Kidney (tissue), 10 donors: ENCODE measurements at regions not wholly inside any gene's neighbourhood (a gene's known extent, or its start where the extent isn't known, plus 50 kb on each side); places are given as distances from the start of the nearest gene placed in this dataset.
"Not testable (repeated sequence)": the region's sequence is repeated elsewhere in the genome, so short reads cannot be mapped to it uniquely, and the experiment has no call there.

Experiments
- DNase-seq, 5 donors: peaks; one replicate each; pipeline ENCODE4 v3.0.0-alpha.2; 2013 to 2020
- FAIRE-seq: peaks from 2 replicates; lab custom pipeline; 2012; peaks lifted over from hg19 to GRCh38; lab: Jason Lieb, UNC
- H3K27ac ChIP-seq, 2 donors: one replicate each; pipeline ENCODE4 v1.7.0; 2013; ENCODE audit warnings: low read depth in 2 of 2, low read length in 2 of 2, inconsistent platforms in 1 of 2
- H3K27me3 ChIP-seq: one replicate; pipeline ENCODE4 v1.7.1; 2013; ENCODE audit warnings: low read length, inconsistent platforms; ENCODE audit not compliant: control insufficient read depth, insufficient read depth
- H3K36me3 ChIP-seq, 3 donors: one replicate each; pipeline versions ENCODE4 v1.7.0 to v1.7.1; 2013; ENCODE audit warnings: low read length in 3 of 3, control low read depth in 1 of 3, inconsistent platforms in 1 of 3; ENCODE audit not compliant: insufficient read depth in 3 of 3, control insufficient read depth in 2 of 3
- H3K4me1 ChIP-seq, 3 donors: one replicate each; pipeline versions ENCODE4 v1.7.0 to v1.7.1; 2013; ENCODE audit warnings: low read length in 3 of 3, inconsistent platforms in 1 of 3, low read depth in 1 of 3; ENCODE audit not compliant: control insufficient read depth in 2 of 3, insufficient read depth in 2 of 3
- H3K4me3 ChIP-seq, 3 donors: one replicate each; pipeline versions ENCODE4 v1.7.0 to v1.8.1; 2013; ENCODE audit warnings: low read length in 3 of 3, control low read depth in 1 of 3, inconsistent platforms in 1 of 3
- H3K9ac ChIP-seq, 3 donors: one replicate each; pipeline versions ENCODE4 v1.7.0 to v1.7.1; 2013; ENCODE audit warnings: low read length in 3 of 3, control low read depth in 1 of 3, inconsistent platforms in 1 of 3
- H3K9me3 ChIP-seq, 3 donors: one replicate each; pipeline versions ENCODE4 v1.7.0 to v1.7.1; 2013; ENCODE audit warnings: low read length in 3 of 3, control low read depth in 1 of 3, inconsistent platforms in 1 of 3; ENCODE audit not compliant: control insufficient read depth in 2 of 3, insufficient read depth in 1 of 3
- intact Hi-C: fragments of 100-400 bp; cut with DNase I; formaldehyde crosslinking; loops from one replicate; pipeline ENCODE4 v1.11.1; 2022
- donor health status: control.
- donor health status: control.
- donor health status: DM: yes; HTN: yes; CAD: no.
- donor health status: Normal renal cell carcinoma (clear cell type).

DNA sequence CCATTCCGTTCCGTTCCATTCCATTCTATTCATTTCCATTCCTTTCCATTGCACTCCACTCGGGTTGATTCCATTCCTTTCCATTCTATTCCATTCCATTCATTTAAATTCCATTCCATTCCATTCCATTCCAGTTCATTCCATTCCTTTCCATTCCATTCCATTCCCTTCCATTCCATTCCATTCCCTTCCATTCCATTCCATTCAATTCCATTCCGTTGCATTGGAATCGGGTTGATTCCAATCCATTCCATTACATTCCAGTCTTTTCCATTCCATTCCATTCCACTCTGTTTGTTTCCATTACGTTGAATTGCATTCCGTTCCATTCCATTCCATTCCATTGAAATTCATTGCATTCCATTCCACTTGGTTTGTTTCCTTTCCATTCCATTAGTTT lies 169.2 kb downstream of the CWH43 start:
- H3K27me3 ChIP-seq, H3K4me3 ChIP-seq, H3K27ac ChIP-seq, DNase-seq, intact Hi-C loops, FAIRE-seq, H3K36me3 ChIP-seq, H3K4me1 ChIP-seq, H3K9ac ChIP-seq: not testable (repeated sequence)
- H3K9me3 ChIP-seq = peaks cover 15 to 57% (median 28%) of the 10 kb centered on the region in 3 donors

DNA sequence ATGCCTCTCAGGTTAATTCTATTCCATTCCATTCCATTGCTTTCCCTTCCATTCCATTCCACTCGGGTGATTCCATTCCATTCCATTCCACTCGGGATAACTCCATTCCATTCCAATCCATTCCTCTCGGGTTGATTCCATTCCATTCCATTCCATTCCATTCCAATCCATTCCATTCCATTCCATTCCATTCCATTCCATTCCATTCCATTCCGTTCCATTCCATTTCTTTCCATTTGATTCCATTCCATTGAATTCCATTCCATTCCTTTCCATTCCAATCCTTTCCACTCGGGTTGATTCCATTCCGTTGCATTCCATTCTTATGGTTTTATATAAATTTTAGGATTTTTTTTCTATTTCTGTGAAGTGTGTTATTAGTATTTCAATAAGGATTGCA lies 170.2 kb downstream of the CWH43 start:
- DNase-seq, H3K27ac ChIP-seq, H3K36me3 ChIP-seq, H3K9ac ChIP-seq, H3K27me3 ChIP-seq, H3K4me1 ChIP-seq, FAIRE-seq, H3K4me3 ChIP-seq, intact Hi-C loops: not testable (repeated sequence)
- H3K9me3 ChIP-seq = peaks cover 14 to 47% (median 21%) of the 10 kb centered on the region in 3 donors

DNA sequence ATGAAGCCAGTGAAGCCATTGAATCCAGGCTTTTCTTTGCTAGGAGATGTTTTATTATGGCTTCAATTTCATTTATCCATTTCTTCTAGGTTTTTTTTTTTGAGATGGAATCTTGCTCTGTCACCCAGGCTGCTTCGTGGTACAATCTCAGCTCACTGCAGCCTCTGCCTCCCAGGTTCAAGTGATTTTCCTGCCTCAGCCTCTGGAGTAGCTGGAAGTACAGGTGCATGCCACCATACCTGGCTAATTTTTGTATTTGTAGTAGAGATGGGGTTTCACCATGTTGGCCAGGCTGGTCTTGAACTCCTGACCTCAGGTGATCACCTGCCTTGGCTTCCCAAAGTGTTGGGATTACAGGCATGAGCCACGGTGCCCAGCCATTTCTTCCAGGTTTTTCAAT lies 171.6 kb downstream of the CWH43 start:
- H3K4me1 ChIP-seq, H3K27ac ChIP-seq, H3K27me3 ChIP-seq, FAIRE-seq, H3K36me3 ChIP-seq, H3K4me3 ChIP-seq, H3K9ac ChIP-seq, intact Hi-C loops: not testable (repeated sequence)
- peak in 1 of 5 donors; percentile 53 for DNase-seq
- peaks cover 11 to 35% (median 21%) of the 10 kb centered on the region in 3 donors for H3K9me3 ChIP-seq

DNA sequence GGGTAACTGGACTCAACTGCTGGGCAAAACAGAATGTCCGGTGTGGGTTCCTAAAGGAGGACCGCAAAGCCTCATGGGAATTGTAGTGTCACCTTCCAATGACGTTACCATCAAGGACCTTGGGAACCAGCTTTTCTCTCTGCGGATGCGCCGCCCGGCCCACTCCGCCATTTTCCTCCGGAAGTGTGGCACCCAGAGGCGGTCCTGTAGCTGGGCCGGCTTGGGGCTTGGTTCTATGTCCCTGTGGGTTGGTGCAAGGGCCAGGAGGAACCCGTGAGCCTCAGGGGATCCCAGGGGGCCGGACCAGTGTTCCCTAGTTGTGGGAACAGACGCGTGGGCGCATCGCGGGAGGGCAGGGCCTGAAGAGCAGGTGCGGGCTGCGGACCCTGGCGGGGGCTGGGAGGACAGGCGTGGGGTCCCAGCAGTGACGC lies 175.1 kb downstream of the CWH43 start:
- H3K27me3 ChIP-seq, intact Hi-C loops, H3K27ac ChIP-seq, H3K4me1 ChIP-seq, H3K36me3 ChIP-seq, FAIRE-seq, H3K9me3 ChIP-seq, H3K9ac ChIP-seq, H3K4me3 ChIP-seq: not testable (repeated sequence)
- DNase-seq = peak in 1 of 5 donors; percentile 63

DNA sequence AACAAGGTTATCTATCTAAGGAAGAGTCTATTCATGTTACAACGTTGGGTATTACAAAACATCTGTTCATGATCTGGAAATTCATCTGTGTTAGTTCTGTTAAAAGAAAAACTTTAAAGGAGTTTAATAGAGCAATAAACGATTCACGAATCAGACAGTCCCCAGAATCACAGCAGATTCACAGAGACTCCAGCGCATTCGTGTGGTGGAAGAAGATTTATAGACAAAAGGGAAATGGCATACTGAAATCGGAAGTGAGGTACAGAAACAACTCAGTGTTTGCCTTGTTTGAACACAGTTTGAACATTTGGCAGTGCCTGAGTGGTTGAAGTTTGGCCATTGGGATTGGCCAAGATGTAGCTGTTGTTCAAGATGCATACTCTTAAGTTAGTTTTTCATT lies 178.8 kb downstream of the CWH43 start:
- DNase-seq, H3K9me3 ChIP-seq, H3K36me3 ChIP-seq, FAIRE-seq, H3K9ac ChIP-seq, H3K4me3 ChIP-seq, H3K27ac ChIP-seq, intact Hi-C loops, H3K27me3 ChIP-seq, H3K4me1 ChIP-seq: not testable (repeated sequence)

DNA sequence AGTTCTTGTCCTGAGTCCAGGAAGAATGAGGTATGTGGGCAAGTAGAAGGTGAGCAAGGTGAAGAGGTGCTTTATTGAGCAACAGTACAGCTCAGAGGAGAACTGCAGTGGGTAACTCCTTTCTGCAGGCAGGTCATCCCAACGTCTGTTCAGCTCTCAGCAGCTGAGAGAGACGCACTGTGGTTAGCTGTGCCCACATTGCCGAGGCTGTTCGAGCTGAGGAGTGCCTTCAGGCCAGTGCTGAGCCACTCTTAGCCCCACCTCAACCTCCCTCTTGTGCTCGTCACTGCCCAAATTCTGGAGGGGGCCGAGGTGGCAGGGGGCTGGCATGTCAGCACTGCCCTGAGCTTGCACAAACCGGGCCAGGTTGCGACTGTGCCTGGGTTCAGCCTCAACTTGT lies 191.8 kb downstream of the CWH43 start:
- FAIRE-seq, intact Hi-C loops, H3K9me3 ChIP-seq, DNase-seq, H3K27ac ChIP-seq, H3K4me1 ChIP-seq, H3K27me3 ChIP-seq, H3K9ac ChIP-seq, H3K36me3 ChIP-seq, H3K4me3 ChIP-seq: not testable (repeated sequence)

DNA sequence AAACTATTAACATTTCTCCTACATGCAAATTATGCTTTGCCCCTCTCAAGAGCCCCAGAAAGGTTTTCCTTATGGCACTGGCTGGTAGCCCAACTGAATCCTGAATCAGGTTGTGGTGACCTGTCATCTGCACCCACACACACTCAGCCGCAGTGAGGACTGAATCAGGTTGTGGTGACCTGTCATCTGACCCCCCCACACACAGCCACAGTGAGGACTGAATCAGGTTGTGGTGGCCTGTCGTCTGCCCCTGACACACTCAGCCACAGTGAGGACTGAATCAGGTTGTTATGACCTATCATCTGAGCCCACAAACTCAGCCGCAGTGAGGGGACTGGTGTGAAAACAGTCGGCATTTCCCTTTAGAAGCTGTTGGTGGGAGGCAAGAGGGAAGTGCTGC lies 195.0 kb downstream of the CWH43 start:
- H3K27me3 ChIP-seq, H3K36me3 ChIP-seq, H3K4me1 ChIP-seq, H3K4me3 ChIP-seq, H3K9me3 ChIP-seq, H3K27ac ChIP-seq, DNase-seq, FAIRE-seq, H3K9ac ChIP-seq, intact Hi-C loops: not testable (repeated sequence)

DNA sequence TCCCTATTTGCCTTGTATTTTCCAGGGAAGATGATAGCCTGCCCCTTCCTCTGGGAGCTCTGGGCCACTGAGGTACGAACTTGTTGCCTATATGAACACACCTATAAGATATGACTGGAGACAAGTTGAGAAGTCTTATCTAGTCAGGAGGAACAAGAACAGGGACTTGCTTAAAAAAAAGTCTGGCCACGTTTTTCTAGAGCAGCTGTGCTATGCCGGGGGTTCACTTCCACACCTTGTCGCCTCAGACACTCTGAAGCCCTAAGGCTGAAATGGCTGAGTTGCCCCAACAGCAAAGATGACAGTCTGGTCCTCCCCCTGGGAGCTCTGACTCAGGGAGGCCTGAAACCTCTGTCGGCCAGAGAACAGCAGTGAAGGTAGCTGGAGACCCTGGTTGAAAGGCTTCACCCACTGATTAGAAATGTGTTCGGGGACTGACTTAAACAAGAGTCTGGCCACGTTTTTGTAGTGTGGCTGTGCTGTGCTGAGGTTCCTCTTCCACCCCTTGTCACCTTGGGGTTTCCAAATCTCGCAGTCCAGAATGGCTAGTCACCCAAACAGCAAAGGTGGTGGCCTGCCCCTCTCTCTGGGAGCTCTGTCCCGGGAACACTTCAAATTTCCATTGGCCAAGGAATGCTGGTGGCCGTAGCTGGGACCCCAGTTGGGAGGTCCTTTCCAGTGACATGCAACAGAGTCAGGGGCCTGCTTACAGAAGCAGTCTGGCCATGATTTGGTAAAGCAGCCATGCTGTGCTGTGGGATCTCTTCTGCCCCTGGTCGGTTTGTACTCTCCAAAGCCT lies 225.5 kb downstream of the CWH43 start:
- H3K9ac ChIP-seq, H3K27me3 ChIP-seq, H3K9me3 ChIP-seq, intact Hi-C loops, FAIRE-seq, H3K4me1 ChIP-seq, H3K36me3 ChIP-seq, H3K4me3 ChIP-seq, H3K27ac ChIP-seq: not testable (repeated sequence)
- DNase-seq = peak in 1 of 5 donors; percentile 52
